Tibial nerve (tissue), 3 donors: ENCODE measurements at regions not wholly inside any gene's neighbourhood (a gene's known extent, or its start where the extent isn't known, plus 50 kb on each side); places are given as distances from the start of the nearest gene placed in this dataset.

Experiments
- POLR2A ChIP-seq, 2 donors: fragments of 450-650 bp; IDR thresholded peaks; one replicate each; pipeline ENCODE4 v1.6.1; 2017; ENCODE audit warnings: antibody characterized with exemption in 2 of 2, mild to moderate bottlenecking in 2 of 2, moderate library complexity in 2 of 2
- TF ChIP-seq, protein P1 (sequence below), 5 experiments: fragments of 200-600 bp in 3 of 5; fragments of 450-650 bp in 2 of 5; sonication (generic) in 3 of 5; IDR thresholded peaks; one replicate each; pipeline ENCODE4 v1.5.1; 2016 to 2019; ENCODE audit warnings: antibody characterized with exemption in 5 of 5, mild to moderate bottlenecking in 3 of 5, moderate library complexity in 2 of 5

DNA sequence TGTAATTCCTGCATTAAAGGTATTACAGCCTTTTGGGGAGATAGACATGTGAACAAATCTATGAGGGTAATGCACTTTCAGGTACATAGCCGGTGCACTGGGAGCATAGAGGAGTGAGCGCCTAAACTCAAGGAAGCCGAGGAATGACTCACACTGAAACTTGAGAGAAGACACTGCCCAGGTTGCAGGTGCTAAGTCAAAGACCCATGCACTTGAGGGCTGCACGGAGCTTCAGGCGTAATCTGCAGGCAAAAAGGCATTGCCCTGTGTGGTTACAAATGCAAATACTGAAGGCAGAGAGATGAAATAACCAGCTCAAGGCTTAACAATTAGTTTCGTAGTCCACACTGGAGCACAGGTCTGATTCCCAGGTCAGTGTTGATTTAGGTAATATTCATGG, 51.0 kb upstream of the OSBPL3 start:
- TF ChIP-seq POLR2A (IDR thresholded peaks at IDR 0.05) = no peak
- TF ChIP-seq, protein P1, sequence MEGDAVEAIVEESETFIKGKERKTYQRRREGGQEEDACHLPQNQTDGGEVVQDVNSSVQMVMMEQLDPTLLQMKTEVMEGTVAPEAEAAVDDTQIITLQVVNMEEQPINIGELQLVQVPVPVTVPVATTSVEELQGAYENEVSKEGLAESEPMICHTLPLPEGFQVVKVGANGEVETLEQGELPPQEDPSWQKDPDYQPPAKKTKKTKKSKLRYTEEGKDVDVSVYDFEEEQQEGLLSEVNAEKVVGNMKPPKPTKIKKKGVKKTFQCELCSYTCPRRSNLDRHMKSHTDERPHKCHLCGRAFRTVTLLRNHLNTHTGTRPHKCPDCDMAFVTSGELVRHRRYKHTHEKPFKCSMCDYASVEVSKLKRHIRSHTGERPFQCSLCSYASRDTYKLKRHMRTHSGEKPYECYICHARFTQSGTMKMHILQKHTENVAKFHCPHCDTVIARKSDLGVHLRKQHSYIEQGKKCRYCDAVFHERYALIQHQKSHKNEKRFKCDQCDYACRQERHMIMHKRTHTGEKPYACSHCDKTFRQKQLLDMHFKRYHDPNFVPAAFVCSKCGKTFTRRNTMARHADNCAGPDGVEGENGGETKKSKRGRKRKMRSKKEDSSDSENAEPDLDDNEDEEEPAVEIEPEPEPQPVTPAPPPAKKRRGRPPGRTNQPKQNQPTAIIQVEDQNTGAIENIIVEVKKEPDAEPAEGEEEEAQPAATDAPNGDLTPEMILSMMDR (IDR thresholded peaks at IDR 0.05) = no peak
